ENCODE measurements at regions not wholly inside any gene's neighbourhood (a gene's known extent, or its start where the extent isn't known, plus 50 kb on each side); places are given as distances from the start of the nearest gene placed in this dataset.
A peak's percentile ranks its signal among the peaks of the same experiment; 100 is the strongest.
"Not testable (repeated sequence)": the region's sequence is repeated elsewhere in the genome, so short reads cannot be mapped to it uniquely, and the experiment has no call there.

GRCh38 chr7:12493863-12494686 is 76.4 kb upstream of the SCIN start:
- H3K36me3 Mint-ChIP-seq, result no peaks in the 10 kb centered on the region
- no peak overlapping the region for H3K4me3 Mint-ChIP-seq
- H3K4me1 Mint-ChIP-seq, result no peaks in the 10 kb centered on the region
- no peaks in the 10 kb centered on the region for H3K9me3 Mint-ChIP-seq
- ATAC-seq (replicated peaks), result no peak
- no peak for DNase-seq
- H3K27me3 Mint-ChIP-seq, result peaks cover 5 to 8% of the 10 kb centered on the region in 2 donors
- no peak overlapping the region for H3K27ac Mint-ChIP-seq

GRCh38 chr7:12494687-12495024 is 75.9 kb upstream of the SCIN start:
- H3K4me3 Mint-ChIP-seq, result no peak overlapping the region
- ATAC-seq (replicated peaks), result no peak
- no peaks in the 10 kb centered on the region for H3K36me3 Mint-ChIP-seq
- H3K27ac Mint-ChIP-seq, result no peak overlapping the region
- no peaks in the 10 kb centered on the region for H3K4me1 Mint-ChIP-seq
- H3K9me3 Mint-ChIP-seq, result no peaks in the 10 kb centered on the region
- peaks cover 5 to 8% of the 10 kb centered on the region in 2 donors for H3K27me3 Mint-ChIP-seq
- no peak for DNase-seq

GRCh38 chr7:12496901-12497674 is 73.4 kb upstream of the SCIN start:
- not testable (repeated sequence) for DNase-seq; H3K4me1 Mint-ChIP-seq; H3K36me3 Mint-ChIP-seq; H3K27ac Mint-ChIP-seq; H3K27me3 Mint-ChIP-seq; H3K9me3 Mint-ChIP-seq; ATAC-seq (replicated peaks)
- peak overlapping the region in 1 of 2 donors; percentile 70 for H3K4me3 Mint-ChIP-seq

- ATAC-seq (replicated peaks), result no peak
- H3K9me3 Mint-ChIP-seq, result no peaks in the 10 kb centered on the region
- H3K27ac Mint-ChIP-seq, result no peak overlapping the region
Measured at GRCh38 chr7:12504149-12504548, 66.4 kb upstream of the SCIN start.

GRCh38 chr7:12508005-12508404 is 62.5 kb upstream of the SCIN start:
- peaks cover 0 to 8% of the 10 kb centered on the region in 2 donors for H3K27me3 Mint-ChIP-seq
- DNase-seq, result no peak
- no peaks in the 10 kb centered on the region for H3K36me3 Mint-ChIP-seq
- H3K27ac Mint-ChIP-seq, result no peak overlapping the region
- H3K4me3 Mint-ChIP-seq, result no peak overlapping the region
- H3K4me1 Mint-ChIP-seq, result no peaks in the 10 kb centered on the region
- H3K9me3 Mint-ChIP-seq, result no peaks in the 10 kb centered on the region
- no peak for ATAC-seq (replicated peaks)

More at GRCh38 chr7:12504149-12504548, 66.4 kb upstream of the SCIN start:
- DNase-seq, result no peak
- Mint-ChIP-seq H3K27me3 (no peaks in the 10 kb centered on the region), H3K36me3 (no peaks in the 10 kb centered on the region), H3K4me1 (no peaks in the 10 kb centered on the region), H3K4me3 (no peak overlapping the region)

- Mint-ChIP-seq H3K4me1 (no peaks in the 10 kb centered on the region), H3K27me3 (peaks cover 0 to 12% of the 10 kb centered on the region in 2 donors), H3K36me3 (no peaks in the 10 kb centered on the region)
Measured at GRCh38 chr7:12508554-12508953, 62.0 kb upstream of the SCIN start.

GRCh38 chr7:12517451-12517850 is 53.1 kb upstream of the SCIN start:
- no peak for ATAC-seq (replicated peaks)
- H3K27me3 Mint-ChIP-seq, result peaks cover 15 to 17% of the 10 kb centered on the region in 2 donors
- H3K4me3 Mint-ChIP-seq, result no peak overlapping the region
- H3K4me1 Mint-ChIP-seq, result no peaks in the 10 kb centered on the region
- H3K27ac Mint-ChIP-seq, result no peak overlapping the region
- peaks cover 13 to 28% of the 10 kb centered on the region in 2 donors for H3K9me3 Mint-ChIP-seq
- peaks cover 0 to 5% of the 10 kb centered on the region in 2 donors for H3K36me3 Mint-ChIP-seq
- no peak for DNase-seq

More at GRCh38 chr7:12508554-12508953, 62.0 kb upstream of the SCIN start:
- H3K9me3 Mint-ChIP-seq, result no peaks in the 10 kb centered on the region
- H3K27ac Mint-ChIP-seq, result no peak overlapping the region
- DNase-seq, result no peak
- no peak for ATAC-seq (replicated peaks)
- H3K4me3 Mint-ChIP-seq, result no peak overlapping the region

- peaks cover 13 to 28% of the 10 kb centered on the region in 2 donors for H3K9me3 Mint-ChIP-seq
- no peak for DNase-seq
- no peak overlapping the region for H3K27ac Mint-ChIP-seq
- H3K4me3 Mint-ChIP-seq, result no peak overlapping the region
- H3K4me1 Mint-ChIP-seq, result no peaks in the 10 kb centered on the region
- peaks cover 20 to 24% of the 10 kb centered on the region in 2 donors for H3K27me3 Mint-ChIP-seq
- peak; percentile 67 to 68 for ATAC-seq (replicated peaks)
- peaks cover 0 to 5% of the 10 kb centered on the region in 2 donors for H3K36me3 Mint-ChIP-seq
Measured at GRCh38 chr7:12518920-12519681, 51.4 kb upstream of the SCIN start.

- Mint-ChIP-seq H3K4me1 (no peaks in the 10 kb centered on the region), H3K27me3 (peaks cover 20 to 21% of the 10 kb centered on the region in 2 donors), H3K9me3 (peaks cover 11 to 25% of the 10 kb centered on the region in 2 donors), H3K4me3 (no peak overlapping the region), H3K27ac (no peak overlapping the region), H3K36me3 (peaks cover 0 to 5% of the 10 kb centered on the region in 2 donors)
- DNase-seq (no peak), ATAC-seq (replicated peaks) (no peak)
Measured at GRCh38 chr7:12519682-12520009, 50.9 kb upstream of the SCIN start.
